ENCODE measurements at regions not wholly inside any gene's neighbourhood (a gene's known extent, or its start where the extent isn't known, plus 50 kb on each side); places are given as distances from the start of the nearest gene placed in this dataset.

GRCh38 chr10:78518224-78518623 is 484.6 kb downstream of the RPS24 start:
- Histone ChIP-seq H3K4me3 (ENCODE audit: low read length) (no peak overlapping the region), H3K27me3 (ENCODE audit: control insufficient read depth in 2 of 2, insufficient read depth in 2 of 2, low read length in 2 of 2) (no peaks in the 10 kb centered on the region), H3K27ac (ENCODE audit: low read depth, low read length) (no peak overlapping the region), H3K36me3 (ENCODE audit: control insufficient read depth in 2 of 3, insufficient read depth in 3 of 3, low read length in 3 of 3) (no peaks in the 10 kb centered on the region), H3K4me1 (ENCODE audit: control insufficient read depth in 2 of 2, insufficient read depth in 2 of 2, low read length in 2 of 2) (peaks cover 0 to 4% of the 10 kb centered on the region in 2 donors), H3K9me3 (ENCODE audit: control insufficient read depth in 2 of 3, low read length in 3 of 3) (no peaks in the 10 kb centered on the region)
- CTCF ChIA-PET: no interaction called here
- Mint-ChIP-seq H3K4me3 (no peak overlapping the region), H3K9me3 (no peaks in the 10 kb centered on the region), H3K4me1 (peaks cover 8 to 15% (median 9%) of the 10 kb centered on the region in 7 donors), H3K36me3 (no peaks in the 10 kb centered on the region), H3K27me3 (no peaks in the 10 kb centered on the region), H3K27ac (no peak overlapping the region)
- ATAC-seq (no peak), DNase-seq (no peak)
- POLR2A ChIA-PET: no interaction called here
- intact Hi-C loops (cut with micrococcal nuclease): no loop called here

GRCh38 chr10:78520737-78521430 is 487.2 kb downstream of the RPS24 start:
- intact Hi-C loops (cut with micrococcal nuclease): loop anchor here (1.0 to 2.0 kb wide), 2 partner anchors 474 kb away; no protein-coding TSS in a partner anchor
- H3K9me3 Mint-ChIP-seq: no peaks in the 10 kb centered on the region
- no peaks in the 10 kb centered on the region for H3K9me3 ChIP-seq (ENCODE audit: control insufficient read depth in 2 of 3, low read length in 3 of 3)
- no peak overlapping the region for H3K27ac ChIP-seq (ENCODE audit: low read depth, low read length)
- H3K4me3 Mint-ChIP-seq: peak overlapping the region in 1 of 10 donors; percentile 4
- H3K4me1 Mint-ChIP-seq: peaks cover 8 to 15% (median 9%) of the 10 kb centered on the region in 7 donors
- ChIA-PET POLR2A (no interaction called here), CTCF (no interaction called here)
- peak; percentile 75 for ATAC-seq
- H3K4me1 ChIP-seq (ENCODE audit: control insufficient read depth in 2 of 2, insufficient read depth in 2 of 2, low read length in 2 of 2): peaks cover 0 to 4% of the 10 kb centered on the region in 2 donors
- H3K36me3 Mint-ChIP-seq: no peaks in the 10 kb centered on the region
- peak in 6 of 9 donors; percentile 9 to 60 (median 32) for DNase-seq
- H3K4me3 ChIP-seq (ENCODE audit: low read length): no peak overlapping the region
- H3K27ac Mint-ChIP-seq: peak overlapping the region in 6 of 9 donors; percentile 11 to 68 (median 44)
- no peaks in the 10 kb centered on the region for H3K27me3 Mint-ChIP-seq
- H3K36me3 ChIP-seq (ENCODE audit: control insufficient read depth in 2 of 3, insufficient read depth in 3 of 3, low read length in 3 of 3): no peaks in the 10 kb centered on the region
- no peaks in the 10 kb centered on the region for H3K27me3 ChIP-seq (ENCODE audit: control insufficient read depth in 2 of 2, insufficient read depth in 2 of 2, low read length in 2 of 2)

GRCh38 chr10:78523453-78523852 is 489.8 kb downstream of the RPS24 start:
- H3K4me1 ChIP-seq (ENCODE audit: control insufficient read depth in 2 of 2, insufficient read depth in 2 of 2, low read length in 2 of 2): peaks cover 0 to 4% of the 10 kb centered on the region in 2 donors
- H3K27ac ChIP-seq (ENCODE audit: low read depth, low read length): no peak overlapping the region
- Mint-ChIP-seq H3K27me3 (no peaks in the 10 kb centered on the region), H3K4me1 (peaks cover 8 to 13% (median 9%) of the 10 kb centered on the region in 7 donors), H3K9me3 (no peaks in the 10 kb centered on the region), H3K36me3 (no peaks in the 10 kb centered on the region), H3K27ac (peak overlapping the region in 1 of 9 donors; percentile 41), H3K4me3 (no peak overlapping the region)
- no peak overlapping the region for H3K4me3 ChIP-seq (ENCODE audit: low read length)
- ChIA-PET POLR2A (no interaction called here), CTCF (interaction anchor here (1.0 kb wide), 1 partner anchor 31 kb away, joined by 3 read pairs; no protein-coding TSS in a partner anchor)
- no peak for ATAC-seq
- H3K36me3 ChIP-seq (ENCODE audit: control insufficient read depth in 2 of 3, insufficient read depth in 3 of 3, low read length in 3 of 3): no peaks in the 10 kb centered on the region
- H3K9me3 ChIP-seq (ENCODE audit: control insufficient read depth in 2 of 3, low read length in 3 of 3): no peaks in the 10 kb centered on the region
- intact Hi-C loops (cut with micrococcal nuclease): no loop called here
- no peaks in the 10 kb centered on the region for H3K27me3 ChIP-seq (ENCODE audit: control insufficient read depth in 2 of 2, insufficient read depth in 2 of 2, low read length in 2 of 2)
- DNase-seq: no peak

- no peak overlapping the region for H3K27ac Mint-ChIP-seq
- Histone ChIP-seq H3K27me3 (ENCODE audit: control insufficient read depth in 2 of 2, insufficient read depth in 2 of 2, low read length in 2 of 2) (no peaks in the 10 kb centered on the region), H3K4me3 (ENCODE audit: low read length) (no peak overlapping the region), H3K9me3 (ENCODE audit: control insufficient read depth in 2 of 3, low read length in 3 of 3) (no peaks in the 10 kb centered on the region), H3K36me3 (ENCODE audit: control insufficient read depth in 2 of 3, insufficient read depth in 3 of 3, low read length in 3 of 3) (no peaks in the 10 kb centered on the region), H3K4me1 (ENCODE audit: control insufficient read depth in 2 of 2, insufficient read depth in 2 of 2, low read length in 2 of 2) (peaks cover 0 to 4% of the 10 kb centered on the region in 2 donors), H3K27ac (ENCODE audit: low read depth, low read length) (no peak overlapping the region)
- ATAC-seq: no peak
- no peak overlapping the region for H3K4me3 Mint-ChIP-seq
- intact Hi-C loops (cut with micrococcal nuclease): no loop called here
- DNase-seq: no peak
- no peaks in the 10 kb centered on the region for H3K27me3 Mint-ChIP-seq
- no peaks in the 10 kb centered on the region for H3K9me3 Mint-ChIP-seq
- H3K4me1 Mint-ChIP-seq: peaks cover 8 to 12% (median 9%) of the 10 kb centered on the region in 7 donors
- H3K36me3 Mint-ChIP-seq: no peaks in the 10 kb centered on the region
- ChIA-PET POLR2A (no interaction called here), CTCF (no interaction called here)
Measured at GRCh38 chr10:78524342-78524741, 490.7 kb downstream of the RPS24 start.

GRCh38 chr10:78524941-78525340 is 491.3 kb downstream of the RPS24 start:
- Histone ChIP-seq H3K4me1 (ENCODE audit: control insufficient read depth in 2 of 2, insufficient read depth in 2 of 2, low read length in 2 of 2) (peaks cover 0 to 4% of the 10 kb centered on the region in 2 donors), H3K4me3 (ENCODE audit: low read length) (no peak overlapping the region), H3K36me3 (ENCODE audit: control insufficient read depth in 2 of 3, insufficient read depth in 3 of 3, low read length in 3 of 3) (no peaks in the 10 kb centered on the region), H3K27ac (ENCODE audit: low read depth, low read length) (no peak overlapping the region), H3K9me3 (ENCODE audit: control insufficient read depth in 2 of 3, low read length in 3 of 3) (no peaks in the 10 kb centered on the region), H3K27me3 (ENCODE audit: control insufficient read depth in 2 of 2, insufficient read depth in 2 of 2, low read length in 2 of 2) (no peaks in the 10 kb centered on the region)
- peaks cover 8 to 12% (median 9%) of the 10 kb centered on the region in 7 donors for H3K4me1 Mint-ChIP-seq
- no peaks in the 10 kb centered on the region for H3K36me3 Mint-ChIP-seq
- DNase-seq: no peak
- no peak overlapping the region for H3K27ac Mint-ChIP-seq
- ChIA-PET POLR2A (no interaction called here), CTCF (no interaction called here)
- intact Hi-C loops (cut with micrococcal nuclease): no loop called here
- no peak overlapping the region for H3K4me3 Mint-ChIP-seq
- no peaks in the 10 kb centered on the region for H3K27me3 Mint-ChIP-seq
- ATAC-seq: no peak
- no peaks in the 10 kb centered on the region for H3K9me3 Mint-ChIP-seq

GRCh38 chr10:78526347-78526746 is 492.7 kb downstream of the RPS24 start:
- ATAC-seq: no peak

GRCh38 chr10:78527296-78527695 is 493.6 kb downstream of the RPS24 start:
- no peak overlapping the region for H3K4me3 ChIP-seq (ENCODE audit: low read length)
- no peaks in the 10 kb centered on the region for H3K4me1 ChIP-seq (ENCODE audit: control insufficient read depth in 2 of 2, insufficient read depth in 2 of 2, low read length in 2 of 2)
- ChIA-PET CTCF (no interaction called here), POLR2A (no interaction called here)
- H3K9me3 Mint-ChIP-seq: no peaks in the 10 kb centered on the region
- H3K9me3 ChIP-seq (ENCODE audit: control insufficient read depth in 2 of 3, low read length in 3 of 3): no peaks in the 10 kb centered on the region
- H3K36me3 ChIP-seq (ENCODE audit: control insufficient read depth in 2 of 3, insufficient read depth in 3 of 3, low read length in 3 of 3): no peaks in the 10 kb centered on the region
- DNase-seq (no peak), ATAC-seq (no peak)
- intact Hi-C loops (cut with micrococcal nuclease): no loop called here
- H3K4me3 Mint-ChIP-seq: no peak overlapping the region
- no peaks in the 10 kb centered on the region for H3K27me3 ChIP-seq (ENCODE audit: control insufficient read depth in 2 of 2, insufficient read depth in 2 of 2, low read length in 2 of 2)
- no peaks in the 10 kb centered on the region for H3K36me3 Mint-ChIP-seq
- no peak overlapping the region for H3K27ac Mint-ChIP-seq
- peaks cover 0 to 6% (median 0%) of the 10 kb centered on the region in 5 donors for H3K27me3 Mint-ChIP-seq
- H3K4me1 Mint-ChIP-seq: peaks cover 0 to 7% (median 0%) of the 10 kb centered on the region in 7 donors
- no peak overlapping the region for H3K27ac ChIP-seq (ENCODE audit: low read depth, low read length)

More at GRCh38 chr10:78526347-78526746, 492.7 kb downstream of the RPS24 start:
- no peak for DNase-seq
- H3K27ac ChIP-seq (ENCODE audit: low read depth, low read length): no peak overlapping the region
- Mint-ChIP-seq H3K36me3 (no peaks in the 10 kb centered on the region), H3K27me3 (no peaks in the 10 kb centered on the region), H3K4me3 (no peak overlapping the region), H3K27ac (no peak overlapping the region), H3K4me1 (peaks cover 0 to 4% (median 0%) of the 10 kb centered on the region in 7 donors), H3K9me3 (no peaks in the 10 kb centered on the region)
- H3K4me3 ChIP-seq (ENCODE audit: low read length): no peak overlapping the region
- H3K4me1 ChIP-seq (ENCODE audit: control insufficient read depth in 2 of 2, insufficient read depth in 2 of 2, low read length in 2 of 2): no peaks in the 10 kb centered on the region
- no peaks in the 10 kb centered on the region for H3K9me3 ChIP-seq (ENCODE audit: control insufficient read depth in 2 of 3, low read length in 3 of 3)
- H3K27me3 ChIP-seq (ENCODE audit: control insufficient read depth in 2 of 2, insufficient read depth in 2 of 2, low read length in 2 of 2): no peaks in the 10 kb centered on the region
- intact Hi-C loops (cut with micrococcal nuclease): no loop called here
- ChIA-PET POLR2A (no interaction called here), CTCF (no interaction called here)
- H3K36me3 ChIP-seq (ENCODE audit: control insufficient read depth in 2 of 3, insufficient read depth in 3 of 3, low read length in 3 of 3): no peaks in the 10 kb centered on the region

All from naive thymus-derived CD4-positive, alpha-beta T cell (primary cell).